KG1 (cell line): ENCODE measurements at regions not wholly inside any gene's neighbourhood (a gene's known extent, or its start where the extent isn't known, plus 50 kb on each side); places are given as distances from the start of the nearest gene placed in this dataset.

Source experiments
- DNase-seq: peaks from one replicate; lab custom pipeline; 2025; lab: John Stamatoyannopoulos, UW

- no peak for DNase-seq
These were observed 57.0 kb upstream of the TRABD2B start for GRCh38 chr1:48054232-48054631.

GRCh38 chr1:48052923-48053291 is 55.7 kb upstream of the TRABD2B start:
- no peak for DNase-seq

DNA sequence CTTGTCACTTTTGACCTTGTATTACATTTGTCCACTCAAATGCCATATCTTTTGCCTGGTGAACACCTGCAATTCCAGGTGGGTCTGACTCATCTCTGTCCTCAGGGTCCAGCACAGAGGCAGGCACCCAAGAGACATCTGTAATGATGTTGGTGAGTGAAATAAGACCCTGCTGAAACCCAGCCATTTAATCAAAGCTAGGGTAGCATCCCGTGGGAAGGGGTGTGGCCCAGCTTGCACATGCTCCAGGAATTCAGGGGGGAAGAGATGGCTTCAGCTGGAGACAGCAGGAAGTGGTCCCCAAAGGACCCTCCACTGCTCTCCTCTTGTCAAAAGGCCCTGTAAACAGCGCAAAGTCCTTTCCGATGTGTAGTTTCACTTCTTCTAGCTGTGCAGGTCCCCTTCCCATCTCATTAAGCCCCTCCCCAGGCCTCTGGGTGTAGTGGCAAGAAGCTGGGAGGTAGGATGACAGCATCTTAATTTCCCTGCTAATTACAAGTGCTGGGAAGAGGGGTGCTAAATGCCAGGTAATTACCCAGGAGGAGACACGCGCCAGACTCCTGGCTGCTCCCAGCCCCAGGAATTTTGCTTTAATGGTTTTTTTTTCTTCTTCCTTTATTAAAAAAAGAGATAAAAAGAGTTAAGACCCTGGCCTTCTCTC is 54.4 kb upstream of the TRABD2B start:
- no peak for DNase-seq

- no peak for DNase-seq
These were observed 52.8 kb upstream of the TRABD2B start for GRCh38 chr1:48049823-48050535.

- DNase-seq: no peak
These were observed 51.8 kb upstream of the TRABD2B start for GRCh38 chr1:48048980-48049379.

- DNase-seq: no peak
These were observed 50.9 kb upstream of the TRABD2B start for GRCh38 chr1:48048064-48048463.

DNA sequence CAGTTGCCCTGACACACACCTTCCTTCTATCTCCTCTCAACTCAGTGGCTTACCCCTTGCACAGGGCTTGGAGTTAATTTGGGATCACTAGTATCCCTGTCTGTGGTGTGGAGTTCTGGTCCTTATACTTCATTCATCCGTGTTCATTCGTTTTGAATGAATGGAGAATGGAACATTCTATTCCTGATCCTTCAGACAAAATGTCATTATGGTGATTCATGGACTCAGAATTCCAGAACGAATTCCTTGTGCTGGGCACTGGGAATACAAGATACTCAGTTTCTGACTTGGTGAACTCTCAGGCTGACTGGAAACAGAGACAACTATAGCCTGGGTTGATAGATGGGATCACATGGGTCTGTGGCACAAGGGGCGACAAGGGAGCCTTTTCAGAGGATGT is 49.9 kb upstream of the TRABD2B start:
- no peak for DNase-seq
